ES-I3 (cell line): ENCODE measurements at regions not wholly inside any gene's neighbourhood (a gene's known extent, or its start where the extent isn't known, plus 50 kb on each side); places are given as distances from the start of the nearest gene placed in this dataset.

Experiments used
- H3K36me3 ChIP-seq: 2 replicates; pipeline ENCODE4 v1.6.1; 2013; ENCODE audit warnings: mild to moderate bottlenecking, low read length, control low read depth, moderate library complexity; ENCODE audit not compliant: insufficient read depth
- H3K4me1 ChIP-seq: 2 replicates; pipeline ENCODE4 v1.6.1; 2013; ENCODE audit warnings: mild to moderate bottlenecking, control low read depth, low read length; ENCODE audit not compliant: insufficient read depth
- H3K9ac ChIP-seq: 2 replicates; pipeline ENCODE4 v1.6.1; 2013; ENCODE audit warnings: low read depth, mild to moderate bottlenecking, low read length, moderate library complexity
- H3K9me3 ChIP-seq: 2 replicates; pipeline ENCODE4 v1.6.1; 2013; ENCODE audit warnings: mild to moderate bottlenecking, low read length, moderate library complexity; ENCODE audit not compliant: control insufficient read depth, insufficient read depth

DNA sequence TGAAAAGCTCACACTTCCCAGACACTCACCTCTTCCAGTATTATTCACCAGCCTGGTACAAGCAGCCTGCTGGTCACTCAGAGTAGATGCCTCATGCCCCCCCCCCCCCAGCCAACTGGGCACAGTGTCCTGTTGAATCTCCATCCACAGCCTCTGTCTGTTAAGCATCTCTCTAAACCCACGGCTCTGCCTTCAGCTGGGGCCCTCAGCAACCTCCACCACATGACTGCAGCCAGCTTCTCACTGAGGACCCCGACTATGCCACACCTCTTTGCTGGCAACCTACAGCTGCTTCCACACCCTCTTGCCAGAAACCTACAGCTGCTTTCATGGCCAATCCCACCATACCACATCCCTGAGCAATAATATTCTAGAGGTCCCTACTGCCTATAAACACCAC lies 113.1 kb downstream of the RHOU start:
- Histone ChIP-seq H3K4me1 (peaks cover 10% of the 10 kb centered on the region), H3K36me3 (no peaks in the 10 kb centered on the region), H3K9me3 (peaks cover 6% of the 10 kb centered on the region; the same call in 1 of the 2 replicates), H3K9ac (no peak overlapping the region)

DNA sequence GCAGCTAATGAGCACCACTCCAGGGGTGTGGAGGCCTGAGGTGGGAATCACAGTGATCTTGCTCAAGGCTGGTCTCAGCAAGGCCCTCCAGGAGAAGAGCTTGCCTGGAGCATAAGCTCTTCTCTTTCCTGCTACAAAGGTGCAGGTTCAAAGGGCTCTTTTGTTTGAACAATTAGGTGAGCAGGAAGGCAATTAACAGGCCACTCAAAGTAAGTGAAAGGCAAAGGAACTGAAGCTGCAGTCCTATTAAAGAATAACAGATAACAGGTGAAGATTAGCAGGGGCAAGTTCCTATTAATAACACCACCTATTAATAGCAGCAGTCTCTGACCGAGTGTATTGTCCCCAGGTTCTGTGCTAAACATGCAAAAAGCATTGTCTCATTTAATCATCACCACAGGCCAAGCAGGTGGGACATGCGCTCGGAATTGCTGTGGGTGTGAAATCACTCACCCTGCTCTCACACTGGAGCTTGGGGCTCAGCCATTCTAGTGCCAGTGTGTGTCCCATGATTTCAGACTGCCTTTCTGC lies 113.8 kb downstream of the RHOU start:
- H3K4me1 ChIP-seq: peaks cover 17% of the 10 kb centered on the region

DNA sequence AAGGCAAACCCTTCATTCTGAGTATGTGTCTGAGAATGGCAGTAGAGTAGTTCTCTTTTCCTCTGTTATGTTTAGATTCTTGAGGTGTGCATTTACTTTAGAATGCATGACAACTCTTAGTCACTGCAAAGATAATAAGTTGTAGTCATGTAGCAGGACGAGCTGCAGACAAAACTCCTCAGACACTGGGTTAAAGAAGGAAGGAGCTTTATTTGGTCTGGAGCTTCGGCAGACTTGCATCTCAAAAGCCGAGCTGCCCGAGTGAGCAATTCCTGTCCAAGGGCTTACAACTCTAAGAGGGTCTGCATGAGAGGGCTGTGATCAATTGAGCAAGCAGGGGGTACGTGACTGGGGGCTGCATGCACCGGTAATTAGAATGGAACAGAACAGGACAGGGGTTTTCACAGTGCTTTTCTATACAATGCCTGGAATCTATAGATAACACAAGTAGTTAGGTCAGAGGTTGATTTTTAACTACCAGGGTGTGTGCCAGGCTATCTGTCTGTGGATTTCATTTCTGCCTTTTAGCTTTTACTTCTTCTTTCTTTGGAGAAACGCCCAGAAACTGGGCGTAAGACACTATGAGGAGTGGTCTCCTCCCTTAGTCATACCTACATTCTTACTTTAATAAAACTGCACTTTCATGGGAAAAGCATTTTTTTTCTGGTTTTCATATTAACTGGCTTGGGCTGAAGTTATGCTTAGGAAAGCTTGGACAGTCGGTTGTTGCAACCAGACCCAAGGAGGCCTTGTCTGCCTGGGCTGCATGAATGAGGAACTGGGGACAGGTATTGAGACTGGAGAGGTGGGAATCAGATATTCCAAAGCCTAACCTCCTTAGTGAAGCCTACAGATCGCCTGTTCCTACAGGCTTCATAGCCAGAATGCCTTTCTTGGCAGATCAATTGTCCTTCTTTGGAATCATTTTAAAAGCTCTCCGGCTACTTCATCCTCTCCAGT lies 115.1 kb downstream of the RHOU start:
- peaks cover 6% of the 10 kb centered on the region; the same call in 1 of the 2 replicates for H3K9me3 ChIP-seq
- H3K36me3 ChIP-seq: no peaks in the 10 kb centered on the region
- peaks cover 17% of the 10 kb centered on the region for H3K4me1 ChIP-seq
- H3K9ac ChIP-seq: no peak overlapping the region

More for the DNA sequence above, 113.8 kb downstream of the RHOU start:
- Histone ChIP-seq H3K9ac (no peak overlapping the region), H3K36me3 (no peaks in the 10 kb centered on the region), H3K9me3 (peaks cover 6% of the 10 kb centered on the region; the same call in 1 of the 2 replicates)

DNA sequence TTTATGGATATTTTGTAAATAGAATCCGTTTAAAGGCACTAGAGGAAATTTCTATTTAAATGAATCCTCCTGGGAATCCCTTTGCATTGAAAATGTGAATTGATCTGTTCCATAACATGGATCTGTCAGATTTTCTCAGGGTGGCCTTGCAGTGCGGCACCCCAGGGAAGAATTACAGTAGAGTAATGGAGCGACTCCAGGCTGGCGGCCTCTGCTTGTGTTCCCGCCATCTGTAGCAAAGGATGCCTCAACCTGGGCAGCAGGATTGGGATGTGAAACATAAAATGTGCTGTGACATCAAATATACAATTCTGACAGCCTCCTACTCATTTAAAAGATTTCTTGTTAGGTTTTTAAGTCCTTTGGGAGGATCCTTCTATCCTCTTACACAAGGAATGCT lies 115.9 kb downstream of the RHOU start:
- H3K36me3 ChIP-seq: no peaks in the 10 kb centered on the region
- no peak overlapping the region for H3K9ac ChIP-seq
- H3K4me1 ChIP-seq: peaks cover 17% of the 10 kb centered on the region
- H3K9me3 ChIP-seq: peaks cover 6% of the 10 kb centered on the region; the same call in 1 of the 2 replicates

DNA sequence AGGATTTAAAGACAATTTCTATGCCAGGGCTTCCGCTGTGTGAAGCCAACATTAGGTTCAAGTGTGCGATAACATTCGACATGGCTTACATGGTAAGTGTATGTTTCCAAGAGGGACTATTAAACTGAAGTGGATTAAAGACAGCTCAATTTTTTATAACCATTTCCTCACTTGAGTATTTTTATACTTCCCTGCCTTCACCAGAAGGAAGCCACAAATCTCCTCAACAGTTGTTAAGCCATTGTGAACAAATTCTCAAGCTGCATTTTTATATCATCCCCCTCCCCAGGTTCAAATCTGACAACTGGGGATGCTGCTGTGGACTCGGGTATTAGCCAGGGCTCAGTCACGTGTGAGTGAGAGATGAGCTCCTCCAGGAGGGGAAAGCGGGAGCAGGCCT lies 116.3 kb downstream of the RHOU start:
- H3K9me3 ChIP-seq: peaks cover 6% of the 10 kb centered on the region; the same call in 1 of the 2 replicates
- no peak overlapping the region for H3K9ac ChIP-seq
- H3K4me1 ChIP-seq: peaks cover 17% of the 10 kb centered on the region
- H3K36me3 ChIP-seq: no peaks in the 10 kb centered on the region

DNA sequence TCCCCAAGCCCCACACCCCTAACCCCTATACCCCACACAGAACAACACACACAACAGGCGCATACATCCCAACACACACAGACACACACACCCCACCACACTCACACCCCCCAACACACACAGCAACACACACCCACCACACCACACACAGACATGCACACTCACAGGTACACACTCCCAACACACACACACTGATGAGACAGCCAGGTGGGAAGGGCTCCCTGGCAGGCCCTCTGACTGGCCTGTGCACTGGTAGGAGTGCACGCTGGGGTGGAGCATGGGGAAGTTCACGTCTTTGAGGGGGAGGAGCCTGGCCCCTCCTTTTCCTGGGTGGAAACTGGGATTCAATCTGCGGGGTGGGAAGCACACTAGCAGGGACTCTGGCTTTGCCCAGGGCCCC lies 116.7 kb downstream of the RHOU start:
- H3K4me1 ChIP-seq: peaks cover 17% of the 10 kb centered on the region

DNA sequence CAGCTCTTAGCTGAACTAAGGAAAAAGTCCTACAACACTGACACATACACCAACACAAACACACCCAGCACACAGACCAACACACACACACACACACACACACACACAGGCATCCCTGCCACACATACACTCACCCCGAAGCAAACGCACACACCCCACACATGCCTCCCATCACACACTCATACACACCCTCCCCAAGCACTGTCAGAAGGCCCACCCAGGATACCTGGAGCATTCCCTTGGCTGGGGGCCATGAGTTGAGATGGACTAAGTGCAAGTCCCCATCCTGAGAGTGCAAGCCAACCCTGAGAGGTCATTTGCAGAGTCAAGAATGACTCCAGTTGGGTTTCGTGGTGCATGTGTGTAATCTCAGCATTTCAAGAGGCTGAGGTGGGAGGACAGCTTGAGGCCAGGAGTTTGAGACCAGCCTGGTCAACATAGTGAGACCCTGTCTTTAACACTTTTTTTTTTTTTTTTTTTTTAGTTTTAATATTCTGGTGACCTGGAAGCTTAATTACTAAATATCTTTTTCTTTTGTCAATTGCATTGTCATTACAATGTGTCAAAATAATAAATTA lies 117.3 kb downstream of the RHOU start:
- H3K9me3 ChIP-seq: peaks cover 6% of the 10 kb centered on the region; the same call in 1 of the 2 replicates
- no peak overlapping the region for H3K9ac ChIP-seq
- H3K36me3 ChIP-seq: no peaks in the 10 kb centered on the region
- H3K4me1 ChIP-seq: peaks cover 17% of the 10 kb centered on the region

More for the DNA sequence above, 116.7 kb downstream of the RHOU start:
- Histone ChIP-seq H3K36me3 (no peaks in the 10 kb centered on the region), H3K9ac (no peak overlapping the region), H3K9me3 (peaks cover 6% of the 10 kb centered on the region; the same call in 1 of the 2 replicates)

DNA sequence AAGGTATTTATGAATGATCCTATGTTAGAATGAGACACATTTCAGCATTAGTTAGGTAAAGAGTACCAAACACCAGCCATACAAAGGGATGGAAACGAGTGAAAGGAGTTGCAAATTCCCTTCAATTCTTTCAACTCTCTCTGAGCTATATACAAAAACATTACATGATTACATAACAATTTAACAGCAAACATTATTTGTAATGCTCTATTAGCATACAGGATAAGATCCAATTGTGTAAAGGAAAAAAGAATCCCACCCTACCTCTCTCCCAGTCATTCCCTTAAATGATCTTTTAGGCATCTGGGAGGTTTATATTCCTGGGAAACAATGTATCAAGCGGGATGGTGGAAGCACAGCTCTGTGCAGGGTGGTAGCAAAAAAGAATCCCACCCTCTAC lies 117.9 kb downstream of the RHOU start:
- no peak overlapping the region for H3K9ac ChIP-seq
- peaks cover 6% of the 10 kb centered on the region; the same call in 1 of the 2 replicates for H3K9me3 ChIP-seq
- H3K4me1 ChIP-seq: peaks cover 17% of the 10 kb centered on the region
- H3K36me3 ChIP-seq: no peaks in the 10 kb centered on the region

DNA sequence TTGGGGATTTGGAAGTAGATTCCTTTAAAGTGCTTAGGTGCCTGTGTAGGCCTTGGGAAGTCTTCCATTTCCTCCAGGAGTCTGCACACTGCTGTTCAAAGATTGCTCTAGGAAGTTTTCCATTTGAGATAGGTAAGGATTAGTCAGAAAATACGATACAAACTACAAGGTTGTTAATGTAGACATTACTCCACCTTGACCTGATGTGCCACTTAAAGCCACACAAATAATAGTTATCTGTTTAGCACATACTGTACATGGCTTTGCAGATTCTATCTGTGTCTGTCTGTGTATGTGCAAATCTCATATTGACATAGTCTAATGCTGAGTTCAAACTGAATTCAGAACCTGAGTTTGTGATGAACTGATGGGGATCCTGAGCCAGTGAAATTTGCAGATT lies 118.4 kb downstream of the RHOU start:
- Histone ChIP-seq H3K9ac (no peak overlapping the region), H3K4me1 (peaks cover 17% of the 10 kb centered on the region), H3K9me3 (peaks cover 6% of the 10 kb centered on the region; the same call in 1 of the 2 replicates), H3K36me3 (no peaks in the 10 kb centered on the region)

DNA sequence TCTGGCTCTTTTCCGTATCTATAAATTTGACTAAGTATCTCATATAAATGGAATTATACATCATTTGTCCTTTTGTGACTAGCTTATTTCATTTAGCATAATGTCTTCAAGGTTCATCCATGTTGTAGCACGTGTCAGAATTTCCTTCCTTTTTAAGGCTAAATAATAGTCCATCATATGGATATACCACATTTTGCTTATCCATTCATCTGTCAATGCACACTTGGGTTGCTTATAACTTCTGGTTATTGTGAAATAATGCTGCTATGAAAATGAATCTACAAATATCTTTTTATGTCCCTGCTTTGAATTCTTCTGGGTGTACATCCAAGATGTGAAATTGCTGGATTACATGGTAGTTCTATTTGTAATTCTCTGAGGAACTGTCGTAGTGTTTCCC lies 119.6 kb downstream of the RHOU start:
- Histone ChIP-seq H3K9me3 (peaks cover 6% of the 10 kb centered on the region; the same call in 1 of the 2 replicates), H3K9ac (no peak overlapping the region), H3K36me3 (no peaks in the 10 kb centered on the region), H3K4me1 (peaks cover 13% of the 10 kb centered on the region)

DNA sequence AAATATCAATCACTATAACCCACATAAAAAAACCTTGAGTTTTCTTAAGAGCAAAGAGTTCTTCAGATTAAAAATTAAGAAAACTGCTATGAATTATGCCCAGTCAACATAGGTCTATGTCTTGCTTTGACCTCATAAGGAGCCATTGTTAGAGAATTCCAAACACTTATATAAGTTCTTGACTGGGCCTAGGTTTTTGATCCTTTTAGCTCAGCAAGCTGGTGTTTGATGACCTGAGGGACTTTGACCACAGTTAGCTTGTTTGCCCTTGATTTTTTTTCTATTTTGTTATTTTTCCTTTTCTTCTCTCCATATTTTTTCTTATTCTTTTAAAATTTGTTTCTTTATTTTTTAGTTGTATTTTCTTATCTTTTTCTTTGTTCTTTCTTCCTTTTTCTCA lies 122.3 kb downstream of the RHOU start:
- no peak overlapping the region for H3K9ac ChIP-seq
- peaks cover 11% of the 10 kb centered on the region for H3K4me1 ChIP-seq
- H3K36me3 ChIP-seq: no peaks in the 10 kb centered on the region
- H3K9me3 ChIP-seq: no peaks in the 10 kb centered on the region

DNA sequence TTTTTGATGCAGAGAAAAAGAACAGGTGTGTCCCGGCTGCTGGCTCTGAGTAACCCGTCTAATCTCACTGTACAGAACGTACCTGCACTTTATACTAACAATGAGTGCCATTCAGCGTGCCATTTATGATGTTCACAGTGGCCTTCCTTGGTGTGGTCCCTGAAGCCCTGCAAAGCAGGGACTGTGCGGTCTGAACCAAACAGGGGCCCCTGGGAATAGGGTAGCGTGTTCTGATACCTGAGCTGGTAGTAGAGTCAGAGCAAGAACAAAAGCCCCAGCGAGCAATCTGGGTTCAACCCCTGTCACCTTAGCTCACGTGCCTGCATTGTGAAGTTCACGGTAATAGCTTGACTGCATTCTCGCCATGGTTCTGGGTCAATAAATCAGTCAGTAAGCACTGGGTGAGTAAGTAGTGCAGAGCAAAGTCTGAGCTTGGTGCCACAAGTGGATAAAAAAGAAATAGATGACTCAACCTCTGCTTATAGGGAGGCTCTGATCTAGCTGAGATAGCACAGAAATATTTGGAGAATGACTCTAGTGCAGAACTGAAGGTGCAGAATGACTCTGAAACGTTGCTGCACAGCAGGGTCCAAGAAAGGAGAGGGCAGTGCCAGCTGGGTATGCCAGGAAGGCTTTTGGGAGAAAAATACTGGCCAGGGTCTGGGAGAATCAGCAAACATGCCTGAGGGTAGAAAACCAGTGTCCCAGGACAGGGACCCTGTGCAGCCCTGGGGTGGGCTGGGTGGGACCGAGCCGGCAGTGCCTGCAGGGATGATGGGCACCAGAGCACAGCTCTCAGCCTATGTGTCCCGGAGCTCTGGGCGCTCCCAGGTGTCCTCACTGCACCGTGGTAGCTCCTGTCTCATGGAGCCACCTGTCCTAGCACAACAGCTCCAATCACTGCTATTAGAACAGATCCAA lies 125.9 kb downstream of the RHOU start:
- H3K9me3 ChIP-seq: no peaks in the 10 kb centered on the region
- H3K4me1 ChIP-seq: peaks cover 25% of the 10 kb centered on the region
- H3K36me3 ChIP-seq: no peaks in the 10 kb centered on the region
- H3K9ac ChIP-seq: no peak overlapping the region

DNA sequence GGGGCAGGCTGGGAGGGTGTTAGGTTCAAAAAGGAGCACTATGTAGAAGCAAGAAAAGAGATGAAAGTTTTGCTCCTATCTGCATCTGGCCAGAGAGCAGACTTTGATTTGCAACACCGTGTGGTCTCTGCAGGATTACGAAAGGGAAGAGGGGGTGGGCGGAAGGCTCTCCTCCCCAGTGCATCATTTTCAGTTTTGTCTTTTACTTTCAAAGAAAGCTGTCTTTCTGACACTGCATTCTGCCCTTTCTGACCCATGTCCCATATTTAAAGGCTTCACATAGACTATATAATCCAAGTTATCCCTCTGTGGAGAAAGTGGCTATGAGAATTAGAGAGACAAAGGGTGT lies 126.5 kb downstream of the RHOU start:
- Histone ChIP-seq H3K9ac (no peak overlapping the region), H3K4me1 (peaks cover 30% of the 10 kb centered on the region), H3K9me3 (no peaks in the 10 kb centered on the region), H3K36me3 (no peaks in the 10 kb centered on the region)
